CD4-positive, CD25-positive, alpha-beta regulatory T cell (primary cell): ENCODE measurements at regions not wholly inside any gene's neighbourhood (a gene's known extent, or its start where the extent isn't known, plus 50 kb on each side); places are given as distances from the start of the nearest gene placed in this dataset.

Experiments used
- ATAC-seq, 2 donors: fragments of 150-1000 bp; cut with Tn5 transposase; one replicate each; pipeline ENCODE4 v1.10.0; 2021; ENCODE audit warnings: low read depth in 2 of 2, moderate number of reproducible peaks in 2 of 2, moderate library complexity in 1 of 2
- DNase-seq, 3 donors: peaks; one replicate each; pipeline versions ENCODE4 v3.0.0 to v3.0.0-alpha.2; 2012 to 2022; ENCODE audit warnings: mixed read lengths in 1 of 3
- H3K27ac ChIP-seq: one replicate; pipeline ENCODE4 v1.7.0; 2013; ENCODE audit warnings: mild to moderate bottlenecking, low read length; ENCODE audit not compliant: insufficient read depth, poor library complexity, severe bottlenecking
- H3K27me3 ChIP-seq: one replicate; pipeline ENCODE4 v1.7.0; 2013; ENCODE audit warnings: low read length; ENCODE audit not compliant: control insufficient read depth, insufficient read depth
- H3K36me3 ChIP-seq: one replicate; pipeline ENCODE4 v1.7.0; 2013; ENCODE audit warnings: mild to moderate bottlenecking, low read length, moderate library complexity; ENCODE audit not compliant: control insufficient read depth, insufficient read depth
- H3K4me1 ChIP-seq: 2 replicates; pipeline ENCODE4 v1.7.0; 2013; ENCODE audit warnings: mild to moderate bottlenecking, low read length; ENCODE audit not compliant: insufficient read depth, control insufficient read depth, poor library complexity, severe bottlenecking
- H3K4me3 ChIP-seq: one replicate; pipeline ENCODE4 v1.7.0; 2013; ENCODE audit warnings: low read depth, mild to moderate bottlenecking, low read length, moderate library complexity
- H3K9me3 ChIP-seq, 2 experiments: 1 replicate in 1 of 2; 2 replicates in 1 of 2; pipeline ENCODE4 v1.7.0; 2013; ENCODE audit warnings: low read length in 2 of 2, mild to moderate bottlenecking in 1 of 2, moderate library complexity in 1 of 2; ENCODE audit not compliant: control insufficient read depth in 2 of 2
- H3K27ac Mint-ChIP-seq, 3 donors: one replicate each; pipeline ENCODE4 v1.8.0; 2020 to 2022; ENCODE audit warnings: mild to moderate bottlenecking in 3 of 3, mixed read lengths in 3 of 3, moderate library complexity in 2 of 3
- H3K27me3 Mint-ChIP-seq: one replicate; pipeline ENCODE4 v1.8.0; 2022; ENCODE audit warnings: mild to moderate bottlenecking, mixed read lengths
- H3K36me3 Mint-ChIP-seq: one replicate; pipeline ENCODE4 v1.8.0; 2020; ENCODE audit warnings: mixed read lengths
- H3K4me1 Mint-ChIP-seq, 4 donors: one replicate each; pipeline ENCODE4 v1.8.0; 2020 to 2022; ENCODE audit warnings: mixed read lengths in 4 of 4, mild to moderate bottlenecking in 1 of 4
- H3K4me3 Mint-ChIP-seq, 4 donors: one replicate each; pipeline ENCODE4 v1.8.0; 2020 to 2022; ENCODE audit warnings: mild to moderate bottlenecking in 4 of 4, mixed read lengths in 4 of 4, moderate library complexity in 3 of 4
- H3K9me3 Mint-ChIP-seq, 7 donors: one replicate each; pipeline ENCODE4 v1.8.0; 2020 to 2022; ENCODE audit warnings: mixed read lengths in 7 of 7, mild to moderate bottlenecking in 3 of 7, moderate library complexity in 2 of 7

- Mint-ChIP-seq H3K27ac (no peak overlapping the region), H3K27me3 (no peaks in the 10 kb centered on the region), H3K36me3 (no peaks in the 10 kb centered on the region), H3K4me3 (no peak overlapping the region), H3K9me3 (no peaks in the 10 kb centered on the region), H3K4me1 (no peaks in the 10 kb centered on the region)
- Histone ChIP-seq H3K27ac (no peak overlapping the region), H3K4me3 (no peak overlapping the region), H3K36me3 (no peaks in the 10 kb centered on the region), H3K4me1 (no peaks in the 10 kb centered on the region), H3K27me3 (no peaks in the 10 kb centered on the region), H3K9me3 (no peaks in the 10 kb centered on the region)
- ATAC-seq, result no peak
- DNase-seq, result no peak
Measured at GRCh38 chr12:89139390-89139789, 212.9 kb downstream of the DUSP6 start.

GRCh38 chr12:89138048-89138852 lies 214.1 kb downstream of the DUSP6 start:
- H3K4me1 ChIP-seq, result no peaks in the 10 kb centered on the region
- H3K4me1 Mint-ChIP-seq, result no peaks in the 10 kb centered on the region
- H3K4me3 Mint-ChIP-seq, result no peak overlapping the region
- H3K27ac ChIP-seq, result no peak overlapping the region
- H3K9me3 ChIP-seq, result no peaks in the 10 kb centered on the region
- peak in 1 of 3 donors; percentile 58 for DNase-seq
- no peaks in the 10 kb centered on the region for H3K27me3 Mint-ChIP-seq
- H3K27ac Mint-ChIP-seq, result no peak overlapping the region
- no peaks in the 10 kb centered on the region for H3K36me3 ChIP-seq
- no peaks in the 10 kb centered on the region for H3K27me3 ChIP-seq
- H3K9me3 Mint-ChIP-seq, result no peaks in the 10 kb centered on the region
- ATAC-seq, result no peak
- no peaks in the 10 kb centered on the region for H3K36me3 Mint-ChIP-seq
- H3K4me3 ChIP-seq, result no peak overlapping the region

- no peak overlapping the region for H3K27ac ChIP-seq
- Mint-ChIP-seq H3K27ac (no peak overlapping the region), H3K36me3 (no peaks in the 10 kb centered on the region), H3K4me3 (no peak overlapping the region), H3K9me3 (no peaks in the 10 kb centered on the region), H3K4me1 (no peaks in the 10 kb centered on the region), H3K27me3 (no peaks in the 10 kb centered on the region)
- no peaks in the 10 kb centered on the region for H3K9me3 ChIP-seq
- ATAC-seq (no peak), DNase-seq (no peak)
- H3K27me3 ChIP-seq, result no peaks in the 10 kb centered on the region
- no peak overlapping the region for H3K4me3 ChIP-seq
- H3K4me1 ChIP-seq, result no peaks in the 10 kb centered on the region
- no peaks in the 10 kb centered on the region for H3K36me3 ChIP-seq
Measured at GRCh38 chr12:89135976-89136634, 216.2 kb downstream of the DUSP6 start.

GRCh38 chr12:89134213-89134770 lies 218.0 kb downstream of the DUSP6 start:
- Mint-ChIP-seq H3K4me3 (no peak overlapping the region), H3K36me3 (no peaks in the 10 kb centered on the region), H3K27me3 (no peaks in the 10 kb centered on the region), H3K9me3 (no peaks in the 10 kb centered on the region), H3K27ac (no peak overlapping the region), H3K4me1 (no peaks in the 10 kb centered on the region)
- no peak overlapping the region for H3K27ac ChIP-seq
- H3K36me3 ChIP-seq, result no peaks in the 10 kb centered on the region
- H3K4me3 ChIP-seq, result no peak overlapping the region
- no peaks in the 10 kb centered on the region for H3K9me3 ChIP-seq
- ATAC-seq (no peak), DNase-seq (no peak)
- no peaks in the 10 kb centered on the region for H3K27me3 ChIP-seq
- H3K4me1 ChIP-seq, result no peaks in the 10 kb centered on the region

GRCh38 chr12:89129167-89129870 lies 223.0 kb downstream of the DUSP6 start:
- no peak overlapping the region for H3K4me3 Mint-ChIP-seq
- no peaks in the 10 kb centered on the region for H3K27me3 Mint-ChIP-seq
- no peaks in the 10 kb centered on the region for H3K27me3 ChIP-seq
- no peak overlapping the region for H3K27ac ChIP-seq
- H3K4me1 ChIP-seq, result no peaks in the 10 kb centered on the region
- H3K36me3 Mint-ChIP-seq, result no peaks in the 10 kb centered on the region
- ATAC-seq (no peak), DNase-seq (peak in 1 of 3 donors; percentile 40)
- H3K4me1 Mint-ChIP-seq, result no peaks in the 10 kb centered on the region
- H3K9me3 ChIP-seq, result no peaks in the 10 kb centered on the region
- no peaks in the 10 kb centered on the region for H3K9me3 Mint-ChIP-seq
- H3K27ac Mint-ChIP-seq, result no peak overlapping the region
- H3K36me3 ChIP-seq, result no peaks in the 10 kb centered on the region
- no peak overlapping the region for H3K4me3 ChIP-seq

GRCh38 chr12:89126712-89127111 lies 225.6 kb downstream of the DUSP6 start:
- no peaks in the 10 kb centered on the region for H3K27me3 ChIP-seq
- no peak for DNase-seq
- Mint-ChIP-seq H3K27me3 (peaks cover 6% of the 10 kb centered on the region), H3K4me1 (no peaks in the 10 kb centered on the region), H3K4me3 (no peak overlapping the region), H3K27ac (no peak overlapping the region), H3K9me3 (peaks cover 0 to 1% (median 0%) of the 10 kb centered on the region in 7 donors), H3K36me3 (no peaks in the 10 kb centered on the region)
- H3K4me1 ChIP-seq, result no peaks in the 10 kb centered on the region
- no peak for ATAC-seq
- no peak overlapping the region for H3K4me3 ChIP-seq
- H3K27ac ChIP-seq, result no peak overlapping the region
- no peaks in the 10 kb centered on the region for H3K9me3 ChIP-seq
- no peaks in the 10 kb centered on the region for H3K36me3 ChIP-seq

GRCh38 chr12:89122852-89123251 lies 229.4 kb downstream of the DUSP6 start:
- Mint-ChIP-seq H3K27ac (no peak overlapping the region), H3K4me1 (no peaks in the 10 kb centered on the region), H3K36me3 (no peaks in the 10 kb centered on the region), H3K9me3 (peaks cover 0 to 2% (median 0%) of the 10 kb centered on the region in 7 donors), H3K27me3 (peaks cover 6% of the 10 kb centered on the region), H3K4me3 (no peak overlapping the region)
- H3K4me1 ChIP-seq, result no peaks in the 10 kb centered on the region
- no peaks in the 10 kb centered on the region for H3K9me3 ChIP-seq
- DNase-seq (no peak), ATAC-seq (no peak)
- H3K4me3 ChIP-seq, result no peak overlapping the region
- H3K27me3 ChIP-seq, result no peaks in the 10 kb centered on the region
- no peak overlapping the region for H3K27ac ChIP-seq
- H3K36me3 ChIP-seq, result no peaks in the 10 kb centered on the region
